Glutamatergic neuron (in vitro differentiated cells): ENCODE measurements at regions not wholly inside any gene's neighbourhood (a gene's known extent, or its start where the extent isn't known, plus 50 kb on each side); places are given as distances from the start of the nearest gene placed in this dataset.

ENCODE experiments used
- DNase-seq: peaks from one replicate; pipeline ENCODE4 v3.0.0; 2022
- H3K27ac Mint-ChIP-seq: one replicate; pipeline ENCODE4 v1.8.0; 2020; ENCODE audit warnings: mild to moderate bottlenecking, mixed read lengths, inconsistent platforms; ENCODE audit not compliant: unreplicated experiment
- H3K27me3 Mint-ChIP-seq: one replicate; pipeline ENCODE4 v1.8.0; 2020; ENCODE audit warnings: mild to moderate bottlenecking, moderate library complexity, mixed read lengths, inconsistent platforms; ENCODE audit not compliant: unreplicated experiment
- H3K36me3 Mint-ChIP-seq: one replicate; pipeline ENCODE4 v1.8.0; 2020; ENCODE audit warnings: mild to moderate bottlenecking, mixed read lengths, inconsistent platforms; ENCODE audit not compliant: unreplicated experiment
- H3K4me1 Mint-ChIP-seq: one replicate; pipeline ENCODE4 v1.8.0; 2020; ENCODE audit warnings: mild to moderate bottlenecking, low read depth, mixed read lengths, inconsistent platforms; ENCODE audit not compliant: unreplicated experiment
- H3K4me3 Mint-ChIP-seq: one replicate; pipeline ENCODE4 v1.8.0; 2020; ENCODE audit warnings: mild to moderate bottlenecking, mixed read lengths, inconsistent platforms; ENCODE audit not compliant: unreplicated experiment
- H3K9me3 Mint-ChIP-seq: one replicate; pipeline ENCODE4 v1.8.0; 2020; ENCODE audit warnings: mild to moderate bottlenecking, moderate library complexity, mixed read lengths, inconsistent platforms; ENCODE audit not compliant: unreplicated experiment
- TF ChIP-seq, protein P1 (sequence below): fragments of 200-600 bp; sonication (generic); IDR thresholded peaks from one replicate; pipeline ENCODE4 v1.5.0; 2021; ENCODE audit not compliant: partially characterized antibody, unreplicated experiment

- H3K36me3 Mint-ChIP-seq: no peaks in the 10 kb centered on the region
- H3K27me3 Mint-ChIP-seq: peaks cover 5% of the 10 kb centered on the region
- peaks cover 20% of the 10 kb centered on the region for H3K4me1 Mint-ChIP-seq
- TF ChIP-seq, protein P1, sequence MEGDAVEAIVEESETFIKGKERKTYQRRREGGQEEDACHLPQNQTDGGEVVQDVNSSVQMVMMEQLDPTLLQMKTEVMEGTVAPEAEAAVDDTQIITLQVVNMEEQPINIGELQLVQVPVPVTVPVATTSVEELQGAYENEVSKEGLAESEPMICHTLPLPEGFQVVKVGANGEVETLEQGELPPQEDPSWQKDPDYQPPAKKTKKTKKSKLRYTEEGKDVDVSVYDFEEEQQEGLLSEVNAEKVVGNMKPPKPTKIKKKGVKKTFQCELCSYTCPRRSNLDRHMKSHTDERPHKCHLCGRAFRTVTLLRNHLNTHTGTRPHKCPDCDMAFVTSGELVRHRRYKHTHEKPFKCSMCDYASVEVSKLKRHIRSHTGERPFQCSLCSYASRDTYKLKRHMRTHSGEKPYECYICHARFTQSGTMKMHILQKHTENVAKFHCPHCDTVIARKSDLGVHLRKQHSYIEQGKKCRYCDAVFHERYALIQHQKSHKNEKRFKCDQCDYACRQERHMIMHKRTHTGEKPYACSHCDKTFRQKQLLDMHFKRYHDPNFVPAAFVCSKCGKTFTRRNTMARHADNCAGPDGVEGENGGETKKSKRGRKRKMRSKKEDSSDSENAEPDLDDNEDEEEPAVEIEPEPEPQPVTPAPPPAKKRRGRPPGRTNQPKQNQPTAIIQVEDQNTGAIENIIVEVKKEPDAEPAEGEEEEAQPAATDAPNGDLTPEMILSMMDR: no peak
- H3K4me3 Mint-ChIP-seq: no peak overlapping the region
- DNase-seq: no peak
- H3K9me3 Mint-ChIP-seq: peaks cover 9% of the 10 kb centered on the region
- no peak overlapping the region for H3K27ac Mint-ChIP-seq
Measured at GRCh38 chr22:25389541-25389919, 170.1 kb downstream of the CRYBB2 start.

GRCh38 chr22:25390297-25391240, 171.1 kb downstream of the CRYBB2 start:
- peaks cover 9% of the 10 kb centered on the region for H3K9me3 Mint-ChIP-seq
- TF ChIP-seq, protein P1: no peak
- DNase-seq: no peak
- H3K27me3 Mint-ChIP-seq: peaks cover 5% of the 10 kb centered on the region
- no peaks in the 10 kb centered on the region for H3K36me3 Mint-ChIP-seq
- peaks cover 22% of the 10 kb centered on the region for H3K4me1 Mint-ChIP-seq
- no peak overlapping the region for H3K4me3 Mint-ChIP-seq
- H3K27ac Mint-ChIP-seq: no peak overlapping the region

DNA sequence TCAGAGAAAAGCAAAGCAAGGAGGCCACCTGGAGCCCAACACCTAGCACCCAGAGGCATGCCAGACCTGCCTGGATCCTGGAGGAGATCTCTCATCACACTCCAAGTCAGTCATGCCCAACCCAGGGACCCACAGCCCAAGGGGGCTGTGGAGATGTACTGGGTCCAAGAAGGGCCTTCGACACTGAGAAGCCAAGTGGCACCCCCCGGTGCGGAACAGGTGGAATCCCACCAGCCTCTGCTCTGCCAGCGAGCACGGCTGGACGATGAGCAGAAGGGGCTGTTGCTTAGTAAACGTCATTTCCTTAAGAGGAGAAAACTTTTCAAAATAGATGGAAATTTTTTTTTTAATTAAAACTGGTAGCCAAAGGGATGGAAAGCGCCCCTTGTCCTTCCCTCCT, 171.9 kb upstream of the GRK3 start:
- TF ChIP-seq, protein P1: no peak
- no peak for DNase-seq
- Mint-ChIP-seq H3K4me3 (no peak overlapping the region), H3K36me3 (no peaks in the 10 kb centered on the region), H3K4me1 (peaks cover 13% of the 10 kb centered on the region), H3K27me3 (peaks cover 2% of the 10 kb centered on the region), H3K27ac (no peak overlapping the region), H3K9me3 (peaks cover 7% of the 10 kb centered on the region)

GRCh38 chr22:25393121-25393805, 171.2 kb upstream of the GRK3 start:
- TF ChIP-seq, protein P1: no peak

GRCh38 chr22:25395468-25395867, 169.0 kb upstream of the GRK3 start:
- Mint-ChIP-seq H3K36me3 (no peaks in the 10 kb centered on the region), H3K4me1 (peaks cover 4% of the 10 kb centered on the region), H3K27ac (no peak overlapping the region), H3K9me3 (peaks cover 1% of the 10 kb centered on the region), H3K27me3 (no peaks in the 10 kb centered on the region), H3K4me3 (no peak overlapping the region)
- DNase-seq: no peak
- TF ChIP-seq, protein P1: no peak

More at GRCh38 chr22:25393121-25393805, 171.2 kb upstream of the GRK3 start:
- DNase-seq: no peak
- Mint-ChIP-seq H3K4me1 (peaks cover 12% of the 10 kb centered on the region), H3K27me3 (peaks cover 2% of the 10 kb centered on the region), H3K9me3 (peaks cover 7% of the 10 kb centered on the region), H3K27ac (no peak overlapping the region), H3K4me3 (no peak overlapping the region), H3K36me3 (no peaks in the 10 kb centered on the region)
